Naive thymus-derived CD4-positive, alpha-beta T cell (primary cell): ENCODE measurements at regions not wholly inside any gene's neighbourhood (a gene's known extent, or its start where the extent isn't known, plus 50 kb on each side); places are given as distances from the start of the nearest gene placed in this dataset.

Experiments used
- ATAC-seq: fragments of 150-1000 bp; cut with Tn5 transposase; 2 replicates; pipeline ENCODE4 v1.10.0; 2021; ENCODE audit warnings: mild to moderate bottlenecking, moderate library complexity
- CTCF ChIA-PET: fragments of 350-600 bp; sonication (Branson Sonifier 250); formaldehyde crosslinking; loops from one replicate; lab custom pipeline; 2021; ENCODE audit warnings: antibody characterized with exemption; lab: Charles Lee
- POLR2A ChIA-PET: fragments of 350-600 bp; sonication (Branson Sonifier 250); formaldehyde crosslinking; loops from one replicate; lab custom pipeline; 2021; ENCODE audit warnings: antibody characterized with exemption, inconsistent platforms; lab: Charles Lee
- DNase-seq, 9 donors: peaks; one replicate each; pipeline versions ENCODE4 v3.0.0 to v3.0.0-alpha.2; 2020 to 2022; ENCODE audit warnings: mixed read lengths in 1 of 9
- H3K27ac ChIP-seq: one replicate; pipeline ENCODE4 v1.7.0; 2013; ENCODE audit warnings: mild to moderate bottlenecking, low read depth, low read length, moderate library complexity
- H3K27me3 ChIP-seq, 2 donors: one replicate each; pipeline ENCODE4 v1.7.0; 2013; ENCODE audit warnings: low read length in 2 of 2, mild to moderate bottlenecking in 2 of 2, moderate library complexity in 2 of 2; ENCODE audit not compliant: control insufficient read depth in 2 of 2, insufficient read depth in 2 of 2
- H3K36me3 ChIP-seq, 3 experiments: 1 replicate in 2 of 3; 2 replicates in 1 of 3; pipeline ENCODE4 v1.7.0; 2013; ENCODE audit warnings: low read length in 3 of 3, mild to moderate bottlenecking in 3 of 3, moderate library complexity in 1 of 3; ENCODE audit not compliant: insufficient read depth in 3 of 3, control insufficient read depth in 2 of 3
- H3K4me1 ChIP-seq, 2 donors: one replicate each; pipeline ENCODE4 v1.7.0; 2013; ENCODE audit warnings: low read length in 2 of 2, mild to moderate bottlenecking in 2 of 2, moderate library complexity in 1 of 2; ENCODE audit not compliant: control insufficient read depth in 2 of 2, insufficient read depth in 2 of 2
- H3K4me3 ChIP-seq: 2 replicates; pipeline ENCODE4 v1.7.0; 2013; ENCODE audit warnings: mild to moderate bottlenecking, low read length
- H3K9me3 ChIP-seq, 3 experiments: 1 replicate in 2 of 3; 2 replicates in 1 of 3; pipeline ENCODE4 v1.7.0; 2013; ENCODE audit warnings: low read length in 3 of 3; ENCODE audit not compliant: control insufficient read depth in 2 of 3
- H3K27ac Mint-ChIP-seq, 9 donors: one replicate each; pipeline ENCODE4 v1.8.0; 2020 to 2022; ENCODE audit warnings: mixed read lengths in 9 of 9, mild to moderate bottlenecking in 8 of 9, moderate library complexity in 5 of 9, inconsistent platforms in 2 of 9
- H3K27me3 Mint-ChIP-seq, 5 donors: one replicate each; pipeline ENCODE4 v1.8.0; 2021 to 2022; ENCODE audit warnings: mixed read lengths in 5 of 5, mild to moderate bottlenecking in 1 of 5
- H3K36me3 Mint-ChIP-seq, 5 donors: one replicate each; pipeline ENCODE4 v1.8.0; 2020 to 2022; ENCODE audit warnings: mixed read lengths in 5 of 5, mild to moderate bottlenecking in 3 of 5, inconsistent platforms in 1 of 5
- H3K4me1 Mint-ChIP-seq, 7 donors: one replicate each; pipeline ENCODE4 v1.8.0; 2020 to 2022; ENCODE audit warnings: mixed read lengths in 7 of 7, mild to moderate bottlenecking in 3 of 7, inconsistent platforms in 1 of 7
- H3K4me3 Mint-ChIP-seq, 10 donors: one replicate each; pipeline ENCODE4 v1.8.0; 2020 to 2022; ENCODE audit warnings: mild to moderate bottlenecking in 10 of 10, mixed read lengths in 10 of 10, moderate library complexity in 6 of 10, inconsistent platforms in 2 of 10
- H3K9me3 Mint-ChIP-seq, 11 donors: one replicate each; pipeline ENCODE4 v1.8.0; 2020 to 2022; ENCODE audit warnings: mixed read lengths in 11 of 11, mild to moderate bottlenecking in 4 of 11, inconsistent platforms in 1 of 11, moderate library complexity in 1 of 11
- intact Hi-C, 2 donors: fragments of 100-400 bp; cut with micrococcal nuclease; formaldehyde crosslinking; loops; one replicate each; pipeline ENCODE4 v1.15.1; 2023

GRCh38 chr4:126058596-126058995 is 743.8 kb downstream of the FAT4 start:
- H3K36me3 ChIP-seq: no peaks in the 10 kb centered on the region
- H3K4me3 Mint-ChIP-seq: no peak overlapping the region
- H3K27me3 Mint-ChIP-seq: no peaks in the 10 kb centered on the region
- no peaks in the 10 kb centered on the region for H3K4me1 Mint-ChIP-seq
- H3K27ac ChIP-seq: no peak overlapping the region
- H3K27ac Mint-ChIP-seq: no peak overlapping the region
- ChIA-PET POLR2A (no interaction called here), CTCF (no interaction called here)
- no peaks in the 10 kb centered on the region for H3K36me3 Mint-ChIP-seq
- no peaks in the 10 kb centered on the region for H3K4me1 ChIP-seq
- DNase-seq (no peak), ATAC-seq (no peak)
- peaks cover 0 to 14% (median 6%) of the 10 kb centered on the region in 11 donors for H3K9me3 Mint-ChIP-seq
- no peak overlapping the region for H3K4me3 ChIP-seq
- no peaks in the 10 kb centered on the region for H3K27me3 ChIP-seq
- intact Hi-C loops: no loop called here
- H3K9me3 ChIP-seq: no peaks in the 10 kb centered on the region

GRCh38 chr4:126061655-126062054 is 746.9 kb downstream of the FAT4 start:
- H3K27ac ChIP-seq: no peak overlapping the region
- Mint-ChIP-seq H3K27me3 (no peaks in the 10 kb centered on the region), H3K9me3 (peaks cover 0 to 14% (median 5%) of the 10 kb centered on the region in 11 donors), H3K4me3 (no peak overlapping the region), H3K4me1 (no peaks in the 10 kb centered on the region), H3K36me3 (no peaks in the 10 kb centered on the region), H3K27ac (no peak overlapping the region)
- no peak overlapping the region for H3K4me3 ChIP-seq
- ChIA-PET POLR2A (no interaction called here), CTCF (no interaction called here)
- DNase-seq (no peak), ATAC-seq (no peak)
- H3K36me3 ChIP-seq: no peaks in the 10 kb centered on the region
- H3K27me3 ChIP-seq: no peaks in the 10 kb centered on the region
- no peaks in the 10 kb centered on the region for H3K4me1 ChIP-seq
- H3K9me3 ChIP-seq: no peaks in the 10 kb centered on the region
- intact Hi-C loops: no loop called here

GRCh38 chr4:126065016-126065415 is 750.3 kb downstream of the FAT4 start:
- ATAC-seq (no peak), DNase-seq (no peak)
- Mint-ChIP-seq H3K4me3 (no peak overlapping the region), H3K9me3 (peaks cover 0 to 16% (median 0%) of the 10 kb centered on the region in 11 donors), H3K4me1 (no peaks in the 10 kb centered on the region), H3K36me3 (no peaks in the 10 kb centered on the region), H3K27ac (no peak overlapping the region), H3K27me3 (no peaks in the 10 kb centered on the region)
- intact Hi-C loops: no loop called here
- ChIA-PET POLR2A (no interaction called here), CTCF (no interaction called here)
- no peaks in the 10 kb centered on the region for H3K36me3 ChIP-seq
- no peak overlapping the region for H3K4me3 ChIP-seq
- H3K9me3 ChIP-seq: no peaks in the 10 kb centered on the region
- no peaks in the 10 kb centered on the region for H3K27me3 ChIP-seq
- no peak overlapping the region for H3K27ac ChIP-seq
- H3K4me1 ChIP-seq: no peaks in the 10 kb centered on the region

- intact Hi-C loops: no loop called here
- Mint-ChIP-seq H3K9me3 (peaks cover 0 to 9% (median 0%) of the 10 kb centered on the region in 11 donors), H3K27ac (no peak overlapping the region), H3K4me1 (no peaks in the 10 kb centered on the region), H3K4me3 (no peak overlapping the region), H3K27me3 (no peaks in the 10 kb centered on the region), H3K36me3 (no peaks in the 10 kb centered on the region)
- Histone ChIP-seq H3K4me3 (no peak overlapping the region), H3K27ac (no peak overlapping the region), H3K9me3 (no peaks in the 10 kb centered on the region), H3K27me3 (no peaks in the 10 kb centered on the region), H3K4me1 (no peaks in the 10 kb centered on the region), H3K36me3 (no peaks in the 10 kb centered on the region)
- CTCF ChIA-PET: no interaction called here
- POLR2A ChIA-PET: no interaction called here
- ATAC-seq (no peak), DNase-seq (no peak)
Observed at GRCh38 chr4:126071346-126072333, 756.9 kb downstream of the FAT4 start.

- H3K4me3 Mint-ChIP-seq: peak overlapping the region in 1 of 10 donors; percentile 25
- peaks cover 0 to 2% (median 0%) of the 10 kb centered on the region in 7 donors for H3K4me1 Mint-ChIP-seq
- no peak for DNase-seq
- intact Hi-C loops: no loop called here
- no peaks in the 10 kb centered on the region for H3K27me3 Mint-ChIP-seq
- H3K36me3 Mint-ChIP-seq: no peaks in the 10 kb centered on the region
- Histone ChIP-seq H3K27me3 (no peaks in the 10 kb centered on the region), H3K27ac (no peak overlapping the region), H3K4me3 (no peak overlapping the region), H3K36me3 (no peaks in the 10 kb centered on the region), H3K4me1 (no peaks in the 10 kb centered on the region), H3K9me3 (no peaks in the 10 kb centered on the region)
- POLR2A ChIA-PET: no interaction called here
- peaks cover 0 to 11% (median 5%) of the 10 kb centered on the region in 11 donors for H3K9me3 Mint-ChIP-seq
- ATAC-seq: no peak
- CTCF ChIA-PET: no interaction called here
- H3K27ac Mint-ChIP-seq: no peak overlapping the region
Observed at GRCh38 chr4:126081336-126081735, 766.6 kb downstream of the FAT4 start.

GRCh38 chr4:126086041-126086440 is 771.3 kb downstream of the FAT4 start:
- H3K36me3 Mint-ChIP-seq: no peaks in the 10 kb centered on the region
- H3K4me1 Mint-ChIP-seq: no peaks in the 10 kb centered on the region
- peaks cover 0 to 16% (median 4%) of the 10 kb centered on the region in 11 donors for H3K9me3 Mint-ChIP-seq
- no peak overlapping the region for H3K4me3 Mint-ChIP-seq
- CTCF ChIA-PET: no interaction called here
- no peaks in the 10 kb centered on the region for H3K36me3 ChIP-seq
- H3K27me3 ChIP-seq: no peaks in the 10 kb centered on the region
- H3K4me3 ChIP-seq: no peak overlapping the region
- intact Hi-C loops: no loop called here
- ATAC-seq: no peak
- H3K27ac ChIP-seq: no peak overlapping the region
- POLR2A ChIA-PET: no interaction called here
- H3K27ac Mint-ChIP-seq: no peak overlapping the region
- H3K27me3 Mint-ChIP-seq: no peaks in the 10 kb centered on the region
- no peak for DNase-seq
- H3K4me1 ChIP-seq: no peaks in the 10 kb centered on the region
- H3K9me3 ChIP-seq: no peaks in the 10 kb centered on the region

- H3K36me3 Mint-ChIP-seq: no peaks in the 10 kb centered on the region
- Histone ChIP-seq H3K4me3 (no peak overlapping the region), H3K9me3 (no peaks in the 10 kb centered on the region), H3K27ac (no peak overlapping the region), H3K36me3 (no peaks in the 10 kb centered on the region), H3K27me3 (no peaks in the 10 kb centered on the region), H3K4me1 (no peaks in the 10 kb centered on the region)
- no peak overlapping the region for H3K4me3 Mint-ChIP-seq
- CTCF ChIA-PET: no interaction called here
- intact Hi-C loops: no loop called here
- no peaks in the 10 kb centered on the region for H3K4me1 Mint-ChIP-seq
- DNase-seq (no peak), ATAC-seq (no peak)
- H3K27ac Mint-ChIP-seq: no peak overlapping the region
- H3K27me3 Mint-ChIP-seq: no peaks in the 10 kb centered on the region
- H3K9me3 Mint-ChIP-seq: peaks cover 0 to 11% (median 0%) of the 10 kb centered on the region in 11 donors
- POLR2A ChIA-PET: no interaction called here
Observed at GRCh38 chr4:126087101-126087500, 772.3 kb downstream of the FAT4 start.
